MM.1S (cell line): ENCODE measurements at regions not wholly inside any gene's neighbourhood (a gene's known extent, or its start where the extent isn't known, plus 50 kb on each side); places are given as distances from the start of the nearest gene placed in this dataset.

Source experiments
- EZH2 ChIP-seq: fragments of 300-600 bp; sonication (generic); optimal IDR thresholded peaks from 2 replicates; pipeline ENCODE3; 2017; ENCODE audit warnings: low read depth, mild to moderate bottlenecking, antibody characterized with exemption, low read length, mixed read lengths
- EZH2phosphoT487 ChIP-seq: fragments of 300-600 bp; sonication (generic); IDR thresholded peaks from 2 replicates; pipeline ENCODE4 v1.6.1; 2018; ENCODE audit warnings: antibody characterized with exemption, low read length
- TF ChIP-seq, protein P1 (sequence below): fragments of 300-600 bp; sonication (generic); IDR thresholded peaks from 2 replicates; pipeline ENCODE4 v1.5.1; 2016; ENCODE audit warnings: antibody characterized with exemption, low read length, mixed read lengths

DNA sequence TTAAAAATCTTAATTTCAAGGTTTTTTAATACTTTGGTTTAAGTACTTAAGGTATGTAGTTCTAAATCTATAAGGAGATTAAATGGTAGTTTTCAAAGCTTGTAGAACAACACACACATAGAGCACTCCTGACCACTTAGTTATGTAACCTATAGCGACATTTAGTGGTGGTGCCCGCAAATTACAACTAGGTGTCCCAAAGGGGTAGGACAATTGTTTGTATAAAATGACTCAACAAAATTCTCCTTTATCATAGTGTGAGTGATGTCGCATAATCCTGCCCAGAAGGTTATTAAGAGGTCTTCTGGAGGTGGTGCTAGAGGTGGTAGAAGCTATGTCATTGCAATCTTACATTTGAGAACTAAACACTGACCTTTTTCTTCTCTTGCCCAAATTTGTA is 373.0 kb upstream of the RASGEF1B start:
- TF ChIP-seq, protein P1, sequence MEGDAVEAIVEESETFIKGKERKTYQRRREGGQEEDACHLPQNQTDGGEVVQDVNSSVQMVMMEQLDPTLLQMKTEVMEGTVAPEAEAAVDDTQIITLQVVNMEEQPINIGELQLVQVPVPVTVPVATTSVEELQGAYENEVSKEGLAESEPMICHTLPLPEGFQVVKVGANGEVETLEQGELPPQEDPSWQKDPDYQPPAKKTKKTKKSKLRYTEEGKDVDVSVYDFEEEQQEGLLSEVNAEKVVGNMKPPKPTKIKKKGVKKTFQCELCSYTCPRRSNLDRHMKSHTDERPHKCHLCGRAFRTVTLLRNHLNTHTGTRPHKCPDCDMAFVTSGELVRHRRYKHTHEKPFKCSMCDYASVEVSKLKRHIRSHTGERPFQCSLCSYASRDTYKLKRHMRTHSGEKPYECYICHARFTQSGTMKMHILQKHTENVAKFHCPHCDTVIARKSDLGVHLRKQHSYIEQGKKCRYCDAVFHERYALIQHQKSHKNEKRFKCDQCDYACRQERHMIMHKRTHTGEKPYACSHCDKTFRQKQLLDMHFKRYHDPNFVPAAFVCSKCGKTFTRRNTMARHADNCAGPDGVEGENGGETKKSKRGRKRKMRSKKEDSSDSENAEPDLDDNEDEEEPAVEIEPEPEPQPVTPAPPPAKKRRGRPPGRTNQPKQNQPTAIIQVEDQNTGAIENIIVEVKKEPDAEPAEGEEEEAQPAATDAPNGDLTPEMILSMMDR, result peak; percentile 85
- no peak for TF ChIP-seq EZH2
- no peak for TF ChIP-seq EZH2phosphoT487
